Left ventricle myocardium superior (tissue), 1 donor: ENCODE measurements at regions not wholly inside any gene's neighbourhood (a gene's known extent, or its start where the extent isn't known, plus 50 kb on each side); places are given as distances from the start of the nearest gene placed in this dataset.

Experiments
- ATAC-seq: fragments of 200-7000 bp; cut with Tn5 transposase; one replicate; pipeline ENCODE4 v1.9.1; 2020; ENCODE audit warnings: mild to moderate bottlenecking, moderate library complexity
- DNase-seq: peaks from one replicate; pipeline ENCODE4 v3.0.0-alpha.2; 2020
- intact Hi-C: fragments of 100-400 bp; cut with micrococcal nuclease; formaldehyde crosslinking; loops from one replicate; pipeline ENCODE4 v1.11.0; 2022
- donor health status: DM: no; HTN: yes; CAD: no; lungs with severe emphysema.

DNA sequence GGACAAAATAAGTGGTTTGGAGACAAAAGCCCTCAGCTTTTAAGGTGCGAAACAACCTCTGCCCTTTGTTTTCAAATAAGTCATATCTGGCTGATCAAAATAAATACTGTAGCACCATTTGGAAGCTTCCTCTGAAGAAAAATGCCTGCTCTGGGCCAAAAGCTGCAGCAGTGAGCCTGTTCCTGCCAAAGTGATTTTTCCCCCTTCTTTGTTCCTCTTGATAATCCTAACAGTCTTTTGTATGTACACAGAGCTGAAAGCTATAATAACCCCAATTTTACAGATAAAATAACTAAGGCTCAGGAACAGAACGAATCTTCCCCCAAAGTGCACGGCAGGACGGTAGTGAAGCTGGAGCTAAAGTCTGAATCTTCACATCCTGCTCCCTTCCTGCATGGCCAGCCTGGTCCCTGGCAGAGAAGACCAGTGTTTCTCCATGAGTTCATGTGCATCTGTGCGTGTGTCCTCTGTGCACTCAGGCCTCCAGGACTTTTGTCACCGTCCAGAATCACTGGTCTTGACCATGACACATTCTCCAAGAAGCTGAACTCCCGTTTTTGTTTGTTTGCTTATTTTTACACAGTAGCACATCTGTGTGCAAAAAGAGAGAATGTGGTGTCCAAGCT lies 2114.1 kb upstream of the PIK3C3 start:
- DNase-seq (no peak), ATAC-seq (peak; percentile 20)
- intact Hi-C loops: no loop called here

DNA sequence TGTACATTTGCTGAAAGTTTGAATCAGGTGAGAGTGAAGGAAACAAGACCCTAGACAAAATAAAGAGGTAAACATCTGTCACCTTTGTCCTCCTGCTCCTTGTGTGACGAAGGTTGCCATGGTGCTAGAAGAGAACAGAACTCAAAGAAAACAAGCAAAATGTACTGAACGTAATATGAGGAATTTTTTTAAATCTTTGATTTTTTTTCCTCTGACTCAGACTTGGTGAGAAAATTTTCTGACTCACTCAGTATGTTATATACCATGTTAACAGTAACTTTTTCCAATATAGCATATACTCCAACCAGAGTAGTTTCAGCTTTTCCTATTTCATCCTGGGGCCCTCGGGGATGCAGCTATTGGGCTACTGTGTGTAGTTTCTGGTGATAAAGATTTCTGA lies 2114.6 kb upstream of the PIK3C3 start:
- no peak for DNase-seq
- intact Hi-C loops: no loop called here
- no peak for ATAC-seq

DNA sequence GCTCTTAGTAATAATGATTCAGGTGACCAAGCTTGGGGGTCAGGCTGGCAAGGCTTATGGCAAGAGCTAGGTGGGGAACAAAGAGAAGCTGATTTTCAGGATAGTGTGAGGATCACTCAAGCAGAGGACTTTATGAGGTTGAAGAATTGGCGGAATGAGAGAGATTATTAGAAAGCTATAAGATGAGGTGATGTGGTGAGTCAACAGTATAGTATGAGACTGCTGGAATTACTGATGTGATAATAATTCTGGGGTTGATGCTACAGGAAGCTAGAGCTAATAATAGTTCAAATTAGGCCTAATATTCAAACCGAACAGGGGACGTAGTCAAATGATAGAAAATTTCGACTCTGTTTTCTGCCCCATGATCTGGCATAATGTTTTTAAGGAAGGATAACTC lies 2115.3 kb upstream of the PIK3C3 start:
- DNase-seq: no peak
- intact Hi-C loops: no loop called here
- ATAC-seq: no peak

DNA sequence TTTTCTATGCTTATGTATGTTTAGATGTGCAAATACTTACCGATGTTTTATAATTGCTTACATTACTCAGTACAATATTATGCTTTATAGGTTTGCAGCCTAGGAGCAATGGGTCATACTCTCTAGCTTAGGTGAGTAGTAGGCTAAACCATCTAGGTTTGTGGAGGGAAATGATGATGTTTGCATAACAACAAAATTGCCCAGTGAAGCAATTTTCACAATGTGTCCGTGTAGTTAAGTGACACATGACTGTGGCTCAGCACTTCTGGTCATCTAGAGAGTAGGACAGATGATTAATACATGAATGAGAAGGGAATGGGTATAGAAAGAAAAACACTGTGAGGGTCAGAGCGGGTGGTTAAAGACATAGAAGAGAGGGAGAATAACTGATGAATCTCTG lies 2116.2 kb upstream of the PIK3C3 start:
- DNase-seq: no peak
- intact Hi-C loops: no loop called here
- ATAC-seq: no peak

DNA sequence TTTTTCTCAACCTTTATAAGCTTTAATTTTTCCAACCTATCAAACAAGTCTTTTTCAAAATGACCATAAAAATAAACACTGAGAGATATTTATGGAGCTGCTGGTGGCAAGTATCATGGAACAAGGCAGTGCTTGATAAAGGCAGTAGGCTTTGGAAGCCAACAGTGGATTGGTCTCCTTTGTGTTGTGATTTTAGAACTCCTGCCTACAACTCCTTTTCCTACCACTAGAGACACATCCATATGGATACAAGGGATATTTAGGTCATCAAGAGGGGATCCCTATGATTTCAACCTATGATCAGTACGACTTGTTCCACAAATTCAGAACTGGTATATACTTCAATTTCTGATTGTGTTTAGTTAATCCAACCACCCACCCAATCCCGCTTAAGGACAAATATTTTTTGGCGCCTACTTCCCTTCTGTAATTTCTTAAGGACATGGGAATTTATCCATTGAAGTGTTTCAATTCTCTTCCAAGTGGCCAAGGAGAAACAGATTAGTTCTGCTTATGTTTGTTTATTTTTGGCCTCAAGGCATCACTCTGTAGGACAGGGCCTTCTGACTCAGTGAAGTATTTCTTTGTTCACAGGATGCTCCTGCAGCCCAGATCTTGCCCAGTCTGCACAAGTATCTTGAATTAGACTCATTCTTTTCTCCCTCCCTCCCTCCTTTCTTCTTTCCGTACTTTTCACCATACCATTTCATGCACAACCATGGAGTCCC lies 2119.6 kb upstream of the PIK3C3 start:
- intact Hi-C loops: no loop called here
- ATAC-seq (no peak), DNase-seq (no peak)

DNA sequence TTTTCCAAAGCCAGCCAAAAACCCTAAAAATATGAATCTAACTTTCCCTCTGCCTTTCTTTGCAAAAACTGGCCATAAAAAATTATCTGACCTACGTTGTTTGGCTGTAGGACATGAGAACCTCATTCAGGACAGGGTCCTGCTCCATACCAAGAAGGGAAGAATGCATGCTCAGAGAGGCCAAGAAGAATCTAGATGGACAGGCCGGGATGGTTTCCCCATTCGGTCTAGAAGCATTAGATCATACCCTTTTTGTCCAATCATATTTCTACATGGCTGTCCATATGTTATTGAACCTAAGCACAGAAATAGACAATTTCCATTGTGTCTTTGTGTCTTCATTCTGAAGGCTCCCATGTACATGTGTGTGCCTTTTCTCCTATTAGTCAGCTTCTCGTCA lies 2120.4 kb upstream of the PIK3C3 start:
- DNase-seq (no peak), ATAC-seq (no peak)
- intact Hi-C loops: no loop called here

DNA sequence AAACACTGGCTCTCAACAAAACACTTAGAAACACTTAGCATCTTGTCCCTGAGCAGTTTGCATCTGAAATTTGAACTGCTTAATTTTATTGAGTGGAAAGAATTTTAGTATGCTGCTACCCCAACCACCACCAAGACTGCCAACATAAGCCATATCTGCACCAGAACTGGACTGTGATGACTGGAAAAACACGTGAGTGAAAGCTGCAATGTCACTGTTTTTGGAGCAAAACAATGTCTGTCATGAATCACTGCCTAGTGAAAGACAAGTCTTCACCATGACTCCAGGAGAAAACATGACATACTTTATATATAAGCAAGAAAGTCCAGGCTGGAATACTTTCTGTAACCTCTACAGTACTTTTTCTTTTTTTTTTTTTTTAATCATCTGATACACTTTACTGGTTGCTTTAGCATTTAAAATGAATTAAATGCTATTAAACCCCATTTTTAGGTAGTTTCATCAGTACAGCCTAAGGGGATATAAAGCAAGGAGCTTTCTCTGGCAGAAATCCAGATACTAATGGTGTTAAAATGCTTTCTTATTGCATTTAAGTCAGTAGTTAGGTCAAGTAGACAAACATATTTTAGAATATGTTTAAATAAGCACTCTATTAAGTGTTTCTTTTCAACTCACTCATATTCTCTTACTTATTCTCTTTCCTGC lies 2129.4 kb upstream of the PIK3C3 start:
- DNase-seq: no peak
- intact Hi-C loops: no loop called here
- no peak for ATAC-seq

DNA sequence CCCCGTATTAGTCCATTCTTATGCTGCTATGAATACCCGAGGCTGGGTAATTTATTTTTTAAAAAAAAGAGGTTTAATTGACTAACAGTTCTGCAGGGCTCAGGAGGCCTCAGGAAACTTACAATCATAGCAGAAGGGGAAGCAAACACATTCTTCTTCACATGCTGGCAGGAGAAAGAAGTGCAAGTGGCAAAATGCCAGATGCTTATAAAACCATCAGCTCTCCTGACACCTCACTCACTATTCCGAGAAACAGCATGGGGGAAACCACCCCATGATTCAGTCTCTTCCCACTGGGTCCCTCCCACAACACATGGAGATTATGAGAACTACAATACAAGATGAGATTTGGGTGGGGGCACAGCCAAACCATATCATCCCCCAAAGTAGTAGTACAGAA lies 2148.5 kb upstream of the PIK3C3 start:
- intact Hi-C loops: no loop called here
- ATAC-seq (no peak), DNase-seq (no peak)

DNA sequence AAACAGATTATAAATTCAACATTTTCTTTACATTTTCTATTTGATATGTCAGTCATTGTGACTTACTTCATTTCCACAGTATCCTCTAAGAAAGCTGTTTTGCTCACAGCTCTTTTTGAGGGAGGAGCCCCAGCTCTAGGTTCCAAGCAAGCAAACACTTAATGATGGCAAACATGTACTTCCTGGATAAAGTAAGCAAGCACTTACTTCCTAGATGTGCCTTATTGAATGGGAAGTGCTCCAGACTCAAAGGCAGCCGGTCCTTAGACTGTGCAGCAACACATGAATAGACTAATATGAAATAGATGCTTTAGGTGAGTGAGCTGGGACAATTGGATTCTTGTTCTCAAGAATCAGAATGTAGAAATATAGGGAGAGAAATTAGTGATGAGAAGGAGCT lies 2149.8 kb upstream of the PIK3C3 start:
- intact Hi-C loops: no loop called here

DNA sequence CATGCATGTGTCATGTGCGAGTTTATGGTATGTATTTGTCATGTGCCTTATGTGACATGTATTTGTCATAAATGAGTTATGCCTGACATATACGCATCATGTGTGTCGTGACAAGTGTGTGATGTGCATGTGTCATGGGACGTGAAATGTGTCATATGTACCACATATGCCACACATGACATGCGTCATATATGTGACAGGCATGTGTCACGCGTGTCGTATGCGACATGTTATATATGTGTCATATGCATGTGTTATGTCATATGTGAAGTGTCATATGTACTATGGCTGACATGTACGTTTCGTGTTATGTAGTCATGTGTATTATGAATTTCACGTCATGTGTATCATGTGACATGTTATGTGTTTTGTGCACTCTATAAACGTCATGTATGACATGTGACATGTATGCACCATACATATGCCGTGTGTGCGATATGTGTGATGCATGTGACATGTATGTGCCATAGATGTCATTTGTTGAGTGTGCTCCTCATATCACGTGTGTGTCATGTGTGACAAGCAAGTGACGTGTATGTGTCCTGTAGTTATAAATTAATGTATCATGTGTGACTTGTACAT lies 2152.3 kb upstream of the PIK3C3 start:
- intact Hi-C loops: no loop called here
- ATAC-seq (no peak), DNase-seq (no peak)

More for the DNA sequence above, 2149.8 kb upstream of the PIK3C3 start:
- ATAC-seq: no peak
- no peak for DNase-seq

DNA sequence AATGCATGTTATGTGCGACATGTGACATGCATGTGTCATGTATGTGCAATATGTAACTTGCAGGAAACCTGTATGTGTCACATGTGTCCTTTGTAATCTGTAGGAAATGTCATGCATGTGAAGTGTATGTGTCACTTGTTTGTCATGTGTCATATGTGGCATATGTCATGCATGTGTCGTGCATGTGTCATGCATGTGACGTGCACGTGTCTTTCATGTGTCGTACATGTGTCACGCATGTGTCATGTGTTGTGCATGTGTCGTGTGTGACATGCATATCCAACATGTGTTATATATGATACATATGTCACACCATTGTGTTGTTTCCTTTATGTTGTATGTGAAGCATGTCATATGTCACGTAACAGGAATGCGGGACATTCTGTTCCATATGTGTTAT lies 2153.2 kb upstream of the PIK3C3 start:
- DNase-seq: no peak
- intact Hi-C loops: no loop called here
- no peak for ATAC-seq

DNA sequence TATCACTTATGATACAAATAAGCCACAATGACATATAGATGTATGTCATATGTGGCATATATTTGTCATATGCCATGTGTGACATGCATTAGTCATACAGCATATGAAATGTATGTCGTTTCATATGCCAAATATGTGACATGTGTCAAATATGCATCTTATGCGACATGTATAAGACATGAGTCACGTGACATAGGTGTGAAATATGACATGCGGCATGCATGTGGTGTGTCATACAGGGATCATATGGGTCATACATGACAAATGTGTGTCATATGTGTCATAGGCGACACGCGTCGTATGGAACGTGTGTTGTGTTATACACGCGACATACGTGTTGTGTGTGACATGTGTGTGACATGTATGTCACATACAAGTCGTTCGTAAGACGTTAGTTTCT lies 2154.0 kb upstream of the PIK3C3 start:
- ATAC-seq (no peak), DNase-seq (no peak)
- intact Hi-C loops: no loop called here

DNA sequence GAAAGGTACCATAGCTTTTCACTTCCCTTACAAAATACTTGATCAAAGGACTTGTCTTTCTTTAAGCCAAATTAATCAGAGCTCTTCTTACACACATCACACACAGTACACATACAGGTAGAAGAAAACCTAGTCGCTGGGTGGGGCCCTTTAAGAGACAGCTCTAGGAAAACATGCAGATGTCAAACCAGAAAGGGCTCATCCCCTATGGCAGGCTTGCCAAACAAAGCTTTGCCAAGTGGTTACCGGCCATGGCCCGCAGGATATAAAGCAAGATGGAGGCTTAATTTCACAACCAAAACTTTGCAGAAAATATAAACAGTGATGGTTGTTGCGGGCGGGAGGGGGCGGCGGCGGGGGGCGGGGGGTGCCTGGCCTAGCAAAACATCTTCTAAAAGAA lies 2156.0 kb upstream of the PIK3C3 start:
- no peak for DNase-seq
- intact Hi-C loops: no loop called here
- ATAC-seq: no peak

DNA sequence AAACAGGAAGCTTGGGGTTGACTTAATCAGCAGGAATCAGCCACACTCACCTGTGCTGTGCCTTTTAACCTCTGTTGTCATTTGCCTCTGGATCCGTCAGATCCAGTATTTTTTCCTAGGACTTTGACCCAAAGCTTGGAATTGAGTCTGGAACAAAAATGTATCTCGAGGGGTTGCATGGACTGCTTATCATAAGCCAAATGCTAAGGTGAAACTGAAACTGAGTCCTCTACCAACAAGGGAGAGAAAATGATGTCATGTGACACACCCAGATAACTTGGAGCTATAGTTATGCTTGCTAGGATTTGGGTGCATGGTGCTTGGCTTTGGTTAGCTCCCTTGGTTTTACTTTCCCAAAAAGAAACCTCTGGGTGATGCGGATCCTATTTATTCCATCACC lies 2158.6 kb upstream of the PIK3C3 start:
- intact Hi-C loops: no loop called here
- DNase-seq (no peak), ATAC-seq (no peak)

DNA sequence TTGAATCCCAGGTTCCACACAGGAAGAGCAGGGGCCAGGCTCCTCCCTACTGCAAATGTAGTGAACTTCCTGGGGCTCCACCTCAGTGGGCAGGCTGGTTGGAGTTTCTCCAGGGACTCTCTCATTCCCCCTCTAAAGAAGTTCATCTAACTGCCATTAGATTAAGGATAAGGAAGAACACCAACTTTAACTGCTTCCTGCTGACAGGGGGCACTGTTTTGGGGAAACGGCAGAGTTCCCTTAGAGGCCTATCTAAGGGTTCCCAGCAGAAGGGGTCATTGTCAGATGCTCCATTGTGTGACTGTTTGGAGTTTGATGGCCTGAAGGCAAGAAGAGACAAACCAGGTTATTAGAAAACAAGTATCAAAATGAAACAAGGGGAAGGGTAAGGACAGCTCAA lies 2159.7 kb upstream of the PIK3C3 start:
- ATAC-seq: no peak
- intact Hi-C loops: no loop called here
- DNase-seq: no peak

DNA sequence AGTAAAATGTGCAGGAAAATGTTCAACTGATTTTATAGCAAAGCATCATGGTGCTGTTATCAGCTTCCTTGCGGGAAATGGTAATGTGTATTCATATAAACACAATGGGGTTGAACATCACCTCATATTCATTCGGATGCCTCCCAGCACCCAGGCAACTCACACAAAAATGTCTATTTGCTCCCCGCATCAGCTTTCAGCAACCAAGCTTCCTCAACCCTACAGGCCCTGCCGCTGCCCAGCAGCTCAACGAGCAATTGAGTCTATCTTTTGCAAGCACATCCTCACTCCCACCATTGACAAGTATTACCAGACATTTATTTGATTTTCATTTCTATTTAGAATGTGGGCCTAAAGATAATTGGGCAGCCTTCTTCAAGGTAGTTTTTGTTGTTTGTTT lies 2161.4 kb upstream of the PIK3C3 start:
- intact Hi-C loops: no loop called here
- DNase-seq (no peak), ATAC-seq (no peak)

DNA sequence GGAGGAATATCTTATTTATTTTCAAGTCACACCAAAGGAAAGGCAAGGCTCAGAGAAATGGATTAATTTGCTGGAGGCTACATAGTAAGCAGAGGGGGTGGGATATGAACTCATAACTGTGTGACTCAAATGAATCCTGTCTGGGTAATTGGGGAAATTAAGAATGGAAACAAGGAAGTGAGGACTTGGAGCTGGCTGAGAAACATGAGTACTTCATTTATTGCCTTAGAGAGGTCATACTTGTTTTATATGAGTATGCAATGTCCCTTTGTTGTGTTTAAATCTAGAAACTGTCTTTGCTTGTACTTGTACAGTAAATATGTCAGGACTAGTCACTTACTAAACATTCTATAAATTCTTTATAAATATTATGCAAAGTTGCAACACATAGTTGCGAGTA lies 2166.7 kb upstream of the PIK3C3 start:
- intact Hi-C loops: no loop called here
- DNase-seq: no peak
- ATAC-seq: no peak

DNA sequence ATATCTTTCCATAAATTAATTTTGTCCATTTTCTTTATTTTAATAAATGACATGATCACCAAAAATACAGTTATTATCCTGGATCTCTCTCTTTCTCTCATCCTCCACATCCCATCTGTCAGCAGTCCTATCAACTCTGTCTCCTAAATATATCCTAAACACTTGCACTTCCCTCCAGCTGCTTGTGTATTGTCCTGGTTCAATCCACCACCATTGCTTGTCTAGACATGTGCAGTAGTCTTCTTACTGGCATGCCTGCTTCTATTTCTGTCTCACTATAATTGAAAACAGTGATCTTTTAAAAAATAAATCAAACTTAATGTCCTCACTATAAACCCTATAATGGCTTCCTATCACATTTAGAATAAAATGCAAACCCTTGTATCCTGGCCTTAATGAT lies 2168.6 kb upstream of the PIK3C3 start:
- intact Hi-C loops: no loop called here
- DNase-seq (no peak), ATAC-seq (no peak)

DNA sequence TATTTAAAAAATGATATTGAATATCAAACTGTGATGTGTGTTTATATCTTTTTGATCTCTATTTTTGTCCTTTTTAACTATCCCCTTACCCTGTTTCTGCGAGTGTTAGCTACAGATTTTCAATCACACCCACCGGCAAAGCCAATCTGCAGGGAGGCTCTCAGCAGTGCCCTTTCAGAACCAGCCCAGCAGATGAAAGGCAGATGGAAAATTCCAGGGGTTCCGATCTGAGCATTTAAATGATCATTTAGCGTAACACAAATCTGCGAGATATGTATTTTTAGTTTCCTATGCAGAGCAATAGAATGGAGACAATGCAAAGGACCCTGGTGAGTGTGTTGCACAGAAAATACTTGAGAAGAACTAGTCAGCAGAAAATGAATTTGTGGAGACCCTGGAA lies 2170.5 kb upstream of the PIK3C3 start:
- intact Hi-C loops: no loop called here
- ATAC-seq (no peak), DNase-seq (no peak)

DNA sequence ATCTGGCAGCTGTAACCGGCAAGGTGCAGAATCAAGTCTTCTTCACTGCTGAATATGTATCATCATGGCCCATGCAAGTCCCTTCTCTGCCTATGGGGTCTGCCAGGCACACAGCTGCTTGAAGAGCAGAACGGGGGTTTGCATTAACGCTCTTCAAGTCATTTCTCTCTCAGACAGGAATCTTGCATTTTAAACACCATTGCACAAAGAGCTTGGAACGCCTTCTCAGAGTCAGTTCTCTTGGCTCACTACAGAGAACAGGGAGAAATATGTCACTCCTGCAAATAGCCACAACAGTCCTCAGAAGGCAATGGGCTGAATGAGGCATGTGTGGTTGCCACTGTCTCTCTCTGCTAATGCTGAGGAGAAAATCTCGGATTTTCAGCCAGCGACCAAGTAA lies 2173.5 kb upstream of the PIK3C3 start:
- ATAC-seq (no peak), DNase-seq (no peak)
- intact Hi-C loops: no loop called here

DNA sequence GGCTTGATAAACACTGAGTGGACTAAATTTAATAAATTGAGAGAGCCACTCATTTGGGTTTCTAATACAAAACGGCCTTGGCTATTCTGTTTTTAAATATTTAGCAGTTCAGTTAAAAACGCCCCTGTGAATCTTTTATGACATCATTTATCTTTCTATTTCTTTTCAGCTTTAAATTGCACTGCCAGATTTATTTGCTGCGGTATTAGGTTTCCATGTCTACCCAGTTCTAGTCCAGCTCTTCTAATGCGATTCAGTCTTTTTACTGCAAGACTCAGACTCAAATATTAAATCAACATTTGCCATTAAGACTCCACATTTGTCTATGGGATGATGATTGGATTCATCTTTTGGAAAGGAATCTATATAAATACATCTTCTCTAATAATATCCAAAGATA lies 2174.3 kb upstream of the PIK3C3 start:
- ATAC-seq: no peak
- intact Hi-C loops: no loop called here
- DNase-seq: no peak
